ENCODE measurements at regions not wholly inside any gene's neighbourhood (a gene's known extent, or its start where the extent isn't known, plus 50 kb on each side); places are given as distances from the start of the nearest gene placed in this dataset.
"Not testable (repeated sequence)": the region's sequence is repeated elsewhere in the genome, so short reads cannot be mapped to it uniquely, and the experiment has no call there.

DNA sequence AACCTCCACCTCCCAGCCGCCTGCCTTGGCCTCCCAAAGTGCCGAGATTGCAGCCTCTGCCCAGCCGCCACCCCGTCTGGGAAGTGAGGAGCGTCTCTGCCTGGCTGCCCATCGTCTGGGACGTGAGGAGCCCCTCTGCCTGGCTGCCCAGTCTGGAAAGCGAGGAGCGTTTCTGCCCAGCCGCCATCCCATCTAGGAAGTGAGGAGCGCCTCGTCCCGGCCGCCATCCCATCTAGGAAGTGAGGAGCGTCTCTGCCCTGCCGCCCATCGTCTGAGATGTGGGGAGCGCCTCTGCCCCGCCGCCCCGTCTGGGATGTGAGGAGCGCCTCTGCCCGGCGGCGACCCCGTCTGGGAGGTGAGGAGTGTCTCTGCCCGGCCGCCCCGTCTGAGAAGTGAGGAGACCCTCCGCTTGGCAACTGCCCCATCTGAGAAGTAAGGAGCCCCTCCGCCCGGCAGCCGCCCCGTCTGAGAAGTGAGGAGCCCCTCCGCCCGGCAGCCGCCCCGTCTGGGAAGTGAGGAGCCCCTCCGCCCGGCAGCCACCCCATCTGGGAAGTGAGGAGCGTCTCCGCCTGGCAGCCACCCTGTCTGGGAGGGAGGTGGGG is 175.8 kb upstream of the CRIM1 start:
- TF ChIP-seq, protein P1, sequence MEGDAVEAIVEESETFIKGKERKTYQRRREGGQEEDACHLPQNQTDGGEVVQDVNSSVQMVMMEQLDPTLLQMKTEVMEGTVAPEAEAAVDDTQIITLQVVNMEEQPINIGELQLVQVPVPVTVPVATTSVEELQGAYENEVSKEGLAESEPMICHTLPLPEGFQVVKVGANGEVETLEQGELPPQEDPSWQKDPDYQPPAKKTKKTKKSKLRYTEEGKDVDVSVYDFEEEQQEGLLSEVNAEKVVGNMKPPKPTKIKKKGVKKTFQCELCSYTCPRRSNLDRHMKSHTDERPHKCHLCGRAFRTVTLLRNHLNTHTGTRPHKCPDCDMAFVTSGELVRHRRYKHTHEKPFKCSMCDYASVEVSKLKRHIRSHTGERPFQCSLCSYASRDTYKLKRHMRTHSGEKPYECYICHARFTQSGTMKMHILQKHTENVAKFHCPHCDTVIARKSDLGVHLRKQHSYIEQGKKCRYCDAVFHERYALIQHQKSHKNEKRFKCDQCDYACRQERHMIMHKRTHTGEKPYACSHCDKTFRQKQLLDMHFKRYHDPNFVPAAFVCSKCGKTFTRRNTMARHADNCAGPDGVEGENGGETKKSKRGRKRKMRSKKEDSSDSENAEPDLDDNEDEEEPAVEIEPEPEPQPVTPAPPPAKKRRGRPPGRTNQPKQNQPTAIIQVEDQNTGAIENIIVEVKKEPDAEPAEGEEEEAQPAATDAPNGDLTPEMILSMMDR (IDR thresholded peaks at IDR 0.05) = not testable (repeated sequence)
- TF ChIP-seq EP300, POLR2A (IDR thresholded peaks at IDR 0.05): not testable (repeated sequence)

All from tibial nerve (tissue), 4 donors.